ENCODE measurements at regions not wholly inside any gene's neighbourhood (a gene's known extent, or its start where the extent isn't known, plus 50 kb on each side); places are given as distances from the start of the nearest gene placed in this dataset.

- no peak for TF ChIP-seq CTCF (IDR thresholded peaks at IDR 0.05)
- TF ChIP-seq POLR2A (IDR thresholded peaks at IDR 0.05), result no peak
Measured at GRCh38 chrY:8361715-8362114, 975.5 kb upstream of the TSPY4 start.

All from breast epithelium (tissue), 3 donors.